GM19452 (cell line): ENCODE measurements at regions not wholly inside any gene's neighbourhood (a gene's known extent, or its start where the extent isn't known, plus 50 kb on each side); places are given as distances from the start of the nearest gene placed in this dataset.

Experiments
- ATAC-seq: cut with Tn5 transposase; IDR thresholded peaks from one replicate; pipeline ENCODE4 v1.9.1; 2021; ENCODE audit not compliant: unreplicated experiment

- ATAC-seq: peak; percentile 91
Measured at GRCh38 chr18:38940863-38941531, 1375.4 kb upstream of the CELF4 start.

GRCh38 chr18:38940475-38940862, 1374.9 kb upstream of the CELF4 start:
- ATAC-seq: peak; percentile 32

GRCh38 chr18:38933910-38934510, 1368.4 kb upstream of the CELF4 start:
- ATAC-seq: peak; percentile 86

DNA sequence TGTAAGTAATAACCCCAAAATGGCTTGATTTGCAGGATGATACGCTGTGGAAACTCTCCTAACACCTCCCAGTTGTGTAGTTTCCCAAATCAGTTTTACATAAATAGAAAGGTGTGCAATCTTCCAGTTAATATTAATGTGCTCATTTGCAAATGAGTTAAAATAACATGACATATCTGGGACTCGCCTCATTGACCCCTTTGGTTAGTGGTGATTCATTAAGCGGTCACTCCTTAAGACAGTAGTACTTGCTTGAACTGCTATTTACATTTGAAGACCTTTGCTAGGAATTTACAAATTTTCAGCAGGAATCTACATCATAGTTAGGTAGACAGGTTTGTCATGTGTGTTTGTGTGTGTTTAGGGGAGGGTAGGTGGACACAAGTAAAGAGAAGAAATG, 1367.7 kb upstream of the CELF4 start:
- ATAC-seq: peak; percentile 45

GRCh38 chr18:38932752-38933151, 1367.2 kb upstream of the CELF4 start:
- peak; percentile 51 for ATAC-seq

DNA sequence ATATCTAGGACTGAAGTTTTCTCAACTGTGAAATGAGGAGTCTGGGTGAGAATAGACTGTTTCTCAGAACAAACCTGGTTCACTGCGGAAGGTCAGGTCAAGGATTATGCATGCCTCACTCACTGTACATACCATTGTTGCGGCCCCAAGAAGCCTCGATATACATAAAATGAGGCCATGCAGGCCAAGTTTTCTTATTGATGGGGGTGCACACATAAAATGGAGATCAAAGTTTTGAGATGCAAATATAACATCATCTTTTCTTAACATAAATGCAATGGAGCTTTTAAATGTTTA, 1366.1 kb upstream of the CELF4 start:
- ATAC-seq: no peak

DNA sequence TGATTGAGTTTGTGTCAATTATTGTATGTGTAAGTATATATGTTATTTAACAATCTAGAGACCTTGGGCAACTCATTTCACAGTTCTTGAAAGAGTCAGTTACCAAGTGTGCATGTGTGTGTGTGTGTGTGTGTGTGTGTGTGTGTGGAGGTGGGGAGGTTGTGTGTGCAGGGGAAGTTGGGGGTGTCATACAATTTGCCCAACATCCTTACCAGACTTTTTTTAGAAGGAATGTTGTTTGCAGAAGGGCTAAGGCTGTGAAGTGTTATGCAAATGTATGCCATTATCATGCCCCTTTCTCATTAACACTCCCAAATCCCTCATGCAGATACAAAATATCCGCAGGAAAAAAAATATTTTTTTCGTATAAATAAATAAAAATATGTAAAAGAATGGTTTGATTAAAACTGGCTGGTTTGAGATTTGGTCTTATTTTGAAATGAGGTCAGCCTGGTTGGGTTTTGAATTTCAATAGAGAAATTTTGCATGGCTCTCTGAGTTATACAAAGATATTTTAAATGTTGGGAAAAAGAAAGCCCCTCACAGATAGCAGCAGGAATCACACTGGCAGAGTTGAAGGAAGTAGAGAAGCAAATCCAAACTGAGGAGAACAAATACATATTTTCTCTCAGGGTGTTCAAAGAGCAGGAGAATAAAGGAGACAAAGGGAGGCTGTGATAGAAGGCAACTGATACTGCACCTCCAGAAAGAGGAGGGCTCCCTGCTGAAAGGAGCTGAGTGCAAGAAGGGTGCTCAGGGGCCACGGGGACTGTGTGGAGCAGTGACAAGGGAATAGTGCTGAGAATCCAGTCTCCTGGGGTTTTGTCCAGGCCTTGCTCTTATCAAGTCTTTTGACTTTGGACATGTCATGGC, 1365.5 kb upstream of the CELF4 start:
- ATAC-seq: no peak

DNA sequence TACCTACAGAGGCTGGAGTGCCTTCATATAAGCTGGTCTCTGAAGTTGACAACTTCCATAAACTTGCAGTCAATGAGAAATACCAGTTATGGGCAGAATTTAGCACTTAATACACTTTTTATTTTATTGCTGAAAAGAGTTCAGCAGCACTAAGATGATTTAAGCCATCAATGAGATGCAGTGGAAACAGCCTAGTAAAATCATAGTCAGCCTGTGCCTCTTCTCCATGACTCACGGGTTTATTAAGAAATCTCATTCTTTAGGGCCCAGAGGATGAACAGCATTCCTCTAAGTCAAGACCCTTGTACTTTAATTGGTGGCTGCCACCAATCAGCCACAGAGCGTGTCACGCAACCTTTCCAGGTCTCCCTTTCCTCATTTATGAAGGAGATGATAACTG, 1357.9 kb upstream of the CELF4 start:
- no peak for ATAC-seq

- ATAC-seq: no peak
Measured at GRCh38 chr18:38923126-38923525, 1357.5 kb upstream of the CELF4 start.

DNA sequence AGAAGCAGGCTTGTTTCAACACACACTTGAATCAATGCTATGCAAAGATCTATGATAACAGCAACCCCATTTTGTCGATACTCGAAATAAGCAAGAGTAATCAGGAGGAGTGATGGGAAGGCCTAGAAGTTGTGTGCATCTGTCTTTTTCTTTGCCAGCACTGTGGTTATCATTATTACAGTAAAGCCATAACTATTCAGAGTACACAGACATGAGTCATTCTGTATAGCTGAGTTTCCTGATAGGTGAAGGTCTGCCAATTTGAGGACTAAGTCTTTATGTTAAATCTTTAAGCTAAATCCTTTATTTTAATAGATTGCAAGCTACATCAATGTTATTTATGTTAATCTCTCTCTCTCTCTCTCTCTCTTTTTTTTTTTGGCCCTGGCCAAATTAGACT, 1344.4 kb upstream of the CELF4 start:
- ATAC-seq: no peak

DNA sequence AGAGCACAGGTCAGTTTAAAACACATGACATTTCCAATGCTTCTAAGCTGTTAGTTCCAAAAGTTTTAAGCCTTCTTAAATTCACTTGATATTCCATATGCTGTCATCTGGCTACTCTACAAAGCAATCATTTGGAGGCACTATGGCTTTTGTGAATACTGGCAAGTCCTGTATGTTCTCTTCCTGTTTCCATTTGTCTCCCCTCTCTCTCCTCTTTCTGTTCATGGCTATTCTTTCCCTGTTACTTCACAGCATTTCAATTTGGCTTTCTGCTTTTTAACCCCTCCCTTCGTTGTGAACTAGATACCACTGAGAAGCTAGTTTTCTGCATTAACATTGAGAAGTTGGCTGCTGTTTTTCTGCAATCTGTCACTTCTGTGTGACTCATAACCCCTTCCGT, 1337.2 kb upstream of the CELF4 start:
- no peak for ATAC-seq

DNA sequence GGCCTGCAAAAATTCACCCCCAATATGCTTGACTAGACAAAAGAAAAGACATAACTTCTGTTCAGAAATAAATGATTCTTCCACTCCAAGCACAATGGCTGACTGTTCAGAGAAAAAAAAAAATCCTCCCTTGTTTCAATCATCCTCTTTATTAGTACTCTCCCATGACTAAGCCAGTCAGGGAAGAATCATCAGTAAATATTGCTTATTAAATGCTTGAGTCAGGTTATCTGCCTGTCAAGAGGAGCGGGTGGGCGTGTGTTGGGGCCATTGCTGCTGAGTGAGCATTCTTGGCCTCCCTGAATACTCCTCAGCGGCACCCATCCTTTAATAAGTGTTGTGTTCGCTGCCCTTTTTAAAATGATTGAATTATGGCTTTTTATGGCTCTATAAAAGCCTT, 1334.8 kb upstream of the CELF4 start:
- ATAC-seq: no peak

- ATAC-seq: no peak
Measured at GRCh38 chr18:38900031-38900430, 1334.4 kb upstream of the CELF4 start.

DNA sequence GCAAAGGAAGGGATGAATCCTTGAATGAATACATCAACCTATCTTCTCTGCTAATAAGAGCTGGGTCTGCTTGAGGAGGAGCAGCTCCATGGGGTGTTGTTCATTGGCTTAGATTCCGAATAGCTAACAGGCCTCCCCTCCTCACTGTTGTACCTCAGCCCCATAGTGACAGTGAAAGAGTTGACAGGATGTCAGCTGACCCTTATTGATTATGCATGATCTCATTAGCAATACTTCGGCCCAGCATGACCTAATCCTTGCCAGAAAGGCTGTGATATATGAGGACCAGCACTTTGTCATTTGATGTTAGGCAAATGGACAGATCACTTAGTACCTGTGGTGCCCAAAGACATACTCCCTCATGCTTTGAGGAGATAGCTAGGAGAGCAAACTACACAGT, 1333.7 kb upstream of the CELF4 start:
- ATAC-seq: no peak

DNA sequence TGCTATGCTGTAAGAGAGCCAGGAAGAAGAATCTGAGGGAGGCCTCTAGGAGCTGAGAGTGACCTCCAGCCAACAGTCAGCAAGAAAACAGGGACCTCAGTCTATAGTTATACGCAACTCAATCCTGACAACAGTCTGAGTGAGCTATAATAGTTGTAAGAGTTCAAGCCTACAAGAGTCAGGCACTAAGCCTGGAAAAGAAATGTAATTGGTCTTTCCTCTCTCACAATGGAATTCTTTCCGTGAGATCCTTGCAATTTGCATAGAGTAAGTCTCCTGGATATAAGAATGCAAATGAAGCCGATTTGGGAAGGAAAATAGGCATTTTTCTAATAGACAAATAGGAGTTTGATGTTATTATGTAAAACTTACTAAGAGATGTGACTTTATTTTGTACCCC, 1332.6 kb upstream of the CELF4 start:
- ATAC-seq: no peak

GRCh38 chr18:38895560-38895959, 1330.0 kb upstream of the CELF4 start:
- no peak for ATAC-seq

DNA sequence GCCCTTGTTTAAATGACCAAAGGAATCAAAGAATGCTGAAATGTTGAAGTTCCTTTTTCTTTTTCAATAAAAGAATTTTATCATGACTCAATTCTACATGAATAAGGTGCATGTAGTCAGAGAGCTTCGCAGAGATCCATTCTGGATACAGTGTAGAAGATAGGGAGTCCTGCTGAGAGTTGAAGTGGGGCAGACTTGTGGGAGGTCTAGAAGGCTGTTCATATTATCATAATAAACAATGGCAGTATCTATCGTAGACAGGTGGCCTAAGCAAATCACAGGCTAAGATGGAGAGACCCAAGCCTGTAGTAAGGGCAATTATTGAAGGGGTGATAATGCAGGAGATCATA, 1322.0 kb upstream of the CELF4 start:
- ATAC-seq: no peak

DNA sequence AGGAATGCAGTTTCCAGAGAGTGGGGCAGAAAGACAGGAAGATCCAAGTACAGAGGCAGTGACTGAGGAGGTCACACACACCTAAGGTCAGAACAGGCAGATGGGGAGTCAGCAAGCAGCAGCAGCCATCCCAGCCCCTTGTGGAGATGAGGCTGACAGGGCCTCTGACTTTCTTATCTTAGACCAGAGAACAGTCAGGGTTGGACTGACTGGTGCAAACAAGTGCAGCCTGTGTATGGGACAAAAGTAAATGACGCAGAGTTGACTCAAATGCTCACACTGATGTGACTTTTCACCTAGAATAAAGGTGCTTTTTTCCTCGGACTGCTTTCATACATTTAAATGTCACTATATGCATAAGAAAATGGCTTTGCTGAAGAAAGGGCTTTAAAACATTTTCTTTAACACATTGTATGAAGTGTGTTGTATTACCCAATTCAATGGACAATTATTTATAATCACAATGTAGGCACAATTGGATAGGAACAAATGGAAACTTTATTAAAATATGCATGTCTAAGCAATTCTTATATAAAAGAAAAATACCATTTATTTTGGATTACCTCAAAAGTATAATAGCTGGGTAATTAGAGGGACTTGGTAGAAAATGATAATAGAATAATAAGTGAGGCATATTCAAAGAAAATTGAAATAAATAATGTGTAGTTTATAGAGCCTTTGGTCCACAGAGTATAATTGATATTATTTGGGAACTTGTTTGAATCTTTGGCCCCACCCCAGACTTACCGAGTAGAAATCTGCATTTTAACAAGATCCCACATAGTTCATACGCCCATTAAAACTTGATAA, 1321.5 kb upstream of the CELF4 start:
- no peak for ATAC-seq

GRCh38 chr18:38886235-38886634, 1320.6 kb upstream of the CELF4 start:
- ATAC-seq: no peak

GRCh38 chr18:38884050-38884449, 1318.5 kb upstream of the CELF4 start:
- no peak for ATAC-seq

DNA sequence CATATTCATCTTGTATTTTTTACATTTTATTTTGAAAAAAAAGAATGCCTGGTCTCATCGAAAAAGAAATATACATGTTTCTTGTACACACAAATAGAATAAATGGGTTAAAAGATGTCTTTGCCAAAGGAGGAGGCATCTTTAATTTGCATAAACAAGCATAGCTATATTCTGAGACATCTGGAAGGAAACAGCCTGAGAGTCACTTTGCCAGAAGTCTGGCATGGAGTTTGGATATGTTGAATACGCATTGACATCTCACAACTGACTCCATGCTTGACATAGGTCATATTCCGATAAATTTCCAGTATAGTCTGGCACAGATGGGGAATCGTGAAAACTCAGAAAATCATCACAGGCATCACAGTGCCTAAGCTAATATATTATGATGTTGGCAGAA, 1317.5 kb upstream of the CELF4 start:
- no peak for ATAC-seq

GRCh38 chr18:38879871-38880270, 1314.3 kb upstream of the CELF4 start:
- no peak for ATAC-seq
